GM12873 (cell line): ENCODE measurements at regions not wholly inside any gene's neighbourhood (a gene's known extent, or its start where the extent isn't known, plus 50 kb on each side); places are given as distances from the start of the nearest gene placed in this dataset.

Experiments
- CTCF ChIP-seq: IDR thresholded peaks from 2 replicates; pipeline ENCODE4 v1.5.1; 2012; ENCODE audit warnings: low read depth, mild to moderate bottlenecking, moderate library complexity, low read length, control low read depth; ENCODE audit not compliant: insufficient read depth; ENCODE audit errors: missing control alignments

DNA sequence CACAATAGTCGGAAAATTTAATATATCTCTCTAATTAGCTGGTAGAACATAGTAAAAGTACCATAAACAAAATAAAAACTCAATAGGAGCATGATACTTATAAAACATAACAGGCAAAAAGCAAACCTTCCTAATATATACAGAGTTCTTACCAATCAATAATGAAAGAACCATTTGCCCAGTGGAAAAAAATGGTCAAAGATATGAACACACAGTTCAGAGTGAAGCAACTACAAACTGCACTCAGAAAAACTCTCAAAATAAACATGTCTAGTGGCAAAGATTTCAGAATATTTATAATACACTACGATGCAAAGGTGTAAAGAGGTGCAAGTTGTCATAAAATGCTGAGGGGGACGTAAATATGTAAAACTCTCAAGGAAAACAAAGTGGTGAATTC is 576.2 kb upstream of the CTNND2 start:
- no peak for TF ChIP-seq CTCF

GRCh38 chr5:12477554-12477953 is 573.3 kb upstream of the CTNND2 start:
- TF ChIP-seq CTCF: no peak

DNA sequence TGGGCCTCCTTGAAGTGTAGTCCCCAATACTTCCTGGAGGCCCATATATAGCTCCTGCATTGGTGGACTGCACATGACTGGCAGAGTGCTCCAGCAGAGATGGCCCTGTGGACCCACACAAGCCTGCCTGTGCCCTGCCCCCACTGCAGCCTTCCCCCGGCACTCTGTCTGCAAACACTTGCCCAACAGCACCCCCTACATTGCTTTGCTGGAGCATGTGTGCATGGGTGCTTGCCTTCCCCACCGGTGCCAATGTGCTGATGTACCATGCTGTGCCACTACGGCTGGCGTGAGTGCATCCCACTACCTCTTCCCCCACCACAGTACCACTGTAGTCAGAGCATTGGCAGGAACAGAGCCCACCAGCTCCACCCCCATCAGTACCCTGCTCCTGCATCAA is 563.6 kb upstream of the CTNND2 start:
- TF ChIP-seq CTCF: no peak

- no peak for TF ChIP-seq CTCF
Observed at GRCh38 chr5:12460493-12461261, 556.4 kb upstream of the CTNND2 start.

- no peak for TF ChIP-seq CTCF
Observed at GRCh38 chr5:12459326-12459725, 555.1 kb upstream of the CTNND2 start.

- TF ChIP-seq CTCF: no peak
Observed at GRCh38 chr5:12419075-12419474, 514.8 kb upstream of the CTNND2 start.

DNA sequence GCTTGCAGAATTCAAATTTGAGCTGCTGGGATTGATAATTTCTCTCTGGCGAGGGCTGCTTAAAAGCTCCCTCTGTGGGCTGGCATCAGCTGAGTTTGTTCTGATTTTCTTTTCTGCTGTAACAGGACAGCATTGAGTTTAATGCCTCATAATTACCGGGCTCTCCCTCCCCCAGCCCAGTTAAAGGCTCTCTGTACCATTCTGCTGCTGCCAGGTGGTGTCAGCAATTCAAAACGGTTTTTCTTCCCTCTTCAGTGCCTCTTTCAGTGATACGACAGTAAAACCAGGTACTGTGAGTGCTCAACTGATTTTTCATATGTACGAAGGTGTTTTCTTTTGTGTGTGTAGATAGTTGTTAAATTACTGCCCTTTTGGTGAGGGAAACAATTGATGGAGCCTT is 509.3 kb upstream of the CTNND2 start:
- TF ChIP-seq CTCF: no peak
